ENCODE measurements at regions not wholly inside any gene's neighbourhood (a gene's known extent, or its start where the extent isn't known, plus 50 kb on each side); places are given as distances from the start of the nearest gene placed in this dataset.
"Not testable (repeated sequence)": the region's sequence is repeated elsewhere in the genome, so short reads cannot be mapped to it uniquely, and the experiment has no call there.

DNA sequence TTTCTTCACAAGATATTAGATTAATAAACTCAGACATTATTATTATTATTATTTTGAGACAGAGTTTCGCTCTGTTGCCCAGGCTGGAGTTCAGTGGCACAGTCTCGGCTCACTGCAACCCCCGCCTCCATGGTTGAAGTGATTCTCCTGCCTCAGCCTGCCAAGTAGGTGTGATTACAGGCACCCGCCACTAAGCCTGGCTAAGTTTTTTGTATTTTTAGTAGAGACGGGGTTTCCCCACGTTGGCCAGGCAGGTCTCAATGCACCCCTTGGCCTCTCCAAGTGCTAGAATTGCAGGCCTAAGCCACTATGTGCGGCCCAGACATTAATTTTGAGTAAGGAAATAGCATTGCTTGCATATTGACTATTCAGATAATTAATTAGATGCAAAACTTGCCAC lies 554.9 kb upstream of the LRFN5 start:
- DNase-seq, result no peak

DNA sequence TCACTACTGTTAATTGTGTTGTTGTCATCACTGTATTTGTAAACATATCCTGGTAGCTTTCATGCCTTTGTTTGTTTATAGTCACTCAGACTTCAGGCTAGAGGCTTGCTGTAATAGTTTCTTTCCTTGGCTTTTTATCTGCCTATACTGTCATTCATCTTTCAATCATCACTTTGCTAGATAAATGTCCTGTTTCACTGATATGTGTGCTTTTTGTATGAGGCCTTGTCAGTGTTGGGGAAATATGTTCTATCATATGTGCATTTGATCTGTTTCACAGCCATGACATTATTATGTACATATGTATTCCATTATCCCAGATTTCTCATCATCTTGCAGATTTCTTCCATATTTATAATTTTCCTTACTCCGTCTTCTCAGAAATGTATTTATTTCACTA lies 558.9 kb upstream of the LRFN5 start:
- DNase-seq, result no peak

- DNase-seq, result no peak
These were observed 569.3 kb upstream of the LRFN5 start for GRCh38 chr14:41037388-41037787.

DNA sequence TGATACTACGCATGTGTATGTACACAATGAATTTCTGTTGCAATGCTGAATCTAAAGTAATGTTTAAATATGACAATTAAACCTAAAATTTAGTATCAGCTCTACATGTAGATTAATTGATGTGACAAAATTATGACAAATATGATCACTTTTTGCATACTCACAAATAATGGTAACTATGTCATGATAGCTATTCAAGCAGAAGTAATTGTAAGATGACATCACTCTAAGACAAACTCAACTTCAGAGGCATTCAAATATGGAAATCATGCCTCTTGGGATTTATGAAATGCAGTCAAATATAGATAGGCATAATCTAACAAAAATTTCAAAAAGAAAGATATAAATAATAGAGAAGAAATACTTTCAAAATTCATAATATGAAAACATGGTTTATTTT lies 571.7 kb upstream of the LRFN5 start:
- no peak for DNase-seq

- DNase-seq, result no peak
These were observed 583.7 kb upstream of the LRFN5 start for GRCh38 chr14:41022932-41023331.

DNA sequence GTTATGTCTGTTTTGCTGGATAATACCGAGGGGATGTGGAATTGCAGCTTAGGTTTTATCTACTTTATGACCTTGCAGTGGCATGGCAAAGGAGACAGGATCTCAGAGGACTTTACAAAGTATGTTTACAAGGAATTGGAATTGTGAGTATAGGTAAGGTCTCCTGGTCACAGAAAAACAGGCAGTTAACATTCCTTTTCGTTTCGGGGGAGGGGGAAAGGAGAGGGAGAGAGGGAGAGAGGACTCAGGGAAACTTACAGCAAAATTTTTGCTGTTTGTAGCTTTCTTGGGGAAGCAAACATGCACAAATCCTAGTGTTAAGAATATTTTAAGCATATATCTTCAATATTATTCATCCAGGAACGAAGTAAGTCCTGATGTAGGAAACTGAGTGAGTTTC lies 590.5 kb upstream of the LRFN5 start:
- DNase-seq, result no peak

GRCh38 chr14:41000350-41000749 lies 606.3 kb upstream of the LRFN5 start:
- no peak for DNase-seq

DNA sequence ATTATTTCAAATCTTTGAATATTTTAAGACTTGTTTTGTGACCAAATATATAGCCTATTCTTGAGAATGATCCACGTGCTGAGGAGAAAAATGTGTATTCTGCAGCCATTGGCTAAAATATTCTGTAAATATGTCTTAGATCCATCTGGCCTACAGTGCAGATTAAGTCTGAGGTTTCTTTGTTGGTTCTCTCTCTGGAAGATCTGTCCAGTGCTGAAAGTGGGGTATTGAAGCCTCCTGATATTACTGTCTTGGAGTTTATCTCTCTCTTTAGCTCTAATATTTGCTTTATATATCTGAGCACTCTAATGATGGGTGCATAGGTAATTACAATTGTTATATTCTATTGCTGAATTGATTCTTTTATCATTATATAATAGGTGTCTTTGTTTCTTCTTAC lies 617.4 kb upstream of the LRFN5 start:
- no peak for DNase-seq

- DNase-seq, result no peak
These were observed 619.2 kb upstream of the LRFN5 start for GRCh38 chr14:40987481-40987880.

DNA sequence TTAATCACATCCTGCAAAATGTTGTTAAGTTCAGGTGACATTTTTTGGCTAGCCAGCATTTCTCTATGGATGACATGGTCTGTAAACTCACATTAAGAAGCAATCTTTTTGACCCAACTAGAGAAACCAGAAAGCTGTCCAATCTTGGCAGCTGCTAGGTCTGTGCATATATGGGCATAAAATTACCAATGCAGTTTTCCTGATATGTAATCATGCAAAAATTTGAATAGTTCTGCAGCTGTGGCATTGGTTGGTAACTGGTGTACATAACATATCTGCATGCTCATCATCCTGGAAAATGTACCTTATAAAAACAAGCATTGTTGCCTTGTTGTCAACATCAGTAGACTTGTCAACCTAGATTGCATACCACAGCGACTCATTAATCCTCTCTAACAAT lies 620.0 kb upstream of the LRFN5 start:
- DNase-seq, result no peak

GRCh38 chr14:40985584-40985983 lies 621.1 kb upstream of the LRFN5 start:
- no peak for DNase-seq

DNA sequence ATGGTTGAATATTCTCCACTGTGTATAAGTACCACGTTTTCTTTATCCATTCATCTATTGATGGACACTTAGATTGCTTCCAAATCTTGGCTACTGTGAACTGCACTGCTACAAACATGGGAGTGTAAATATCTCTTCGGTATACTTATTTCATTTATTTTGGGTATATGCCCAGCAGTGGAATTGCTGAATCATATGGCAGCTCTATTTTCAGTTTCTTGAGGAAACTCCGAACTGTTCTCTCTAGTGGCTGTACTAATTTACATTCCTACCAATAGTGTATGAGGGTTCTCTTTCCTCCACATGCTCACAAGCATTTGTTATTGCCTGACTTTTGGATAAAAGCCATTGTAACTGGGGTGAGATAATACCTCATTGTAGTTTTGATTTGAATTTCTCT lies 623.1 kb upstream of the LRFN5 start:
- no peak for DNase-seq

- no peak for DNase-seq
These were observed 625.4 kb upstream of the LRFN5 start for GRCh38 chr14:40981247-40981646.

DNA sequence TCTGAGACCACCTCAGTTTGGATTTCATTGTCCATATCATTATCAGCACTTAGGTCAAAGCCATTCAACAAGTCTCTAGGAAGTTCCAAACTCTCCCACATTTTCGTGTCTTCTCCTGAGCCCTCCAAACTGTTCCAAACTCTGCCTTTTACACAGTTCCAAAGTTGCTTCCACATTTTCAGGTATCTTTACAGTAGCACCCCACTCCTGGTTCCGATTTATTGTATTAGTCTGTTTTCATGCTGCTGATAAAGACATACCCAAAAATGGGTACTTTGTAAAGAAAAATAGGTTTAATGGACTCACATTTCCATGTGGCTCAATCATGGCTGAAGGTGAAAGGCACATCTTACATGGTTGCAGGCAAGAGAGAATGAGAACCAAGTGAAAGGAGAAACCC lies 646.4 kb upstream of the LRFN5 start:
- not testable (repeated sequence) for DNase-seq

GRCh38 chr14:40955131-40955505 lies 651.6 kb upstream of the LRFN5 start:
- DNase-seq, result no peak

DNA sequence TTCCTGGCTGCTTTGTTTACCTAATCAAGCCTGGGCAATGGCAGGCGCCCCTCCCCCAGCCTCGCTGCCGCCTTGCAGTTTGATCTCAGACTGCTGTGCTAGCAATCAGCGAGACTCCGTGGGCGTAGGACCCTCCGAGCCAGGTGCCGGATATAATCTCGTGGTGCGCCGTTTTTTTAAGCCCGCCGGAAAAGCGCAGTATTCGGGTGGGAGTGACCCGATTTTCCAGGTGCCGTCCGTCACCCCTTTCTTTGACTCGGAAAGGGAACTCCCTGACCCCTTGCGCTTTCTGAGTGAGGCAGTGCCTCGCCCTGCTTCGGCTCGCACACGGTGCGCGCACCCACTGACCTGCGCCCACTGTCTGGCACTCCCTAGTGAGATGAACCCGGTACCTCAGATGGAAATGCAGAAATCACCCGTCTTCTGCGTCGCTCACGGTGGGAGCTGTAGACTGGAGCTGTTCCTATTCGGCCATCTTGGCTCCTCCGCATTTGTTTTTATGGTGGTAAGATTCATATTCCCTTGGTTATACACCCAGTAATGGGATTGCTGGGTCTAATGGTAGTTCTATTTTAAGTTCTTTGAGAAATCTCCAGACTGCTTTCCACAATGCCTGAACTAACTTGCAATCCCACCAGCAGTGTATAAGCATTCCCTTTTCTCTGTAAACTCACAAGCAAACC lies 652.1 kb upstream of the LRFN5 start:
- DNase-seq, result not testable (repeated sequence)

GRCh38 chr14:40944521-40944920 lies 662.2 kb upstream of the LRFN5 start:
- DNase-seq, result no peak

GRCh38 chr14:40936861-40937260 lies 669.8 kb upstream of the LRFN5 start:
- no peak for DNase-seq

DNA sequence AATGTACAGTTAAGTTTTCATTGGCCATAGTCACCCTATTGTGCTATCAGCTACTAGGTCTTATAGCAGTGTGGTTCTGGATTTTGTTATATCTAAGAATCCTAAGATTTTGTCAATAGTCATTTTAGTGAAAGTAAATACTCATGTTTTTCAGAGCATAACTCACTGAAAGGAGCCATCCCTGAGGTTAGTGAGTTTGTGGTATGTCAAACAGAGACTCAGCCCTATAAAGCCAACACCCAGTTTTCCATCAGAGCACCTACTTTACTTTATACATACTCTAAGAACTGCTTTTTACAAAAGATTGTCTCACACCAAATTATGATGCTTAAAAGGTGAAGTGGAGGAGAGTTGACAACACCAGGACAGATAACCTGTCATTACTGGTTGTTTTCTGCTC lies 686.3 kb upstream of the LRFN5 start:
- DNase-seq, result no peak

- no peak for DNase-seq
These were observed 695.5 kb upstream of the LRFN5 start for GRCh38 chr14:40911141-40911540.

DNA sequence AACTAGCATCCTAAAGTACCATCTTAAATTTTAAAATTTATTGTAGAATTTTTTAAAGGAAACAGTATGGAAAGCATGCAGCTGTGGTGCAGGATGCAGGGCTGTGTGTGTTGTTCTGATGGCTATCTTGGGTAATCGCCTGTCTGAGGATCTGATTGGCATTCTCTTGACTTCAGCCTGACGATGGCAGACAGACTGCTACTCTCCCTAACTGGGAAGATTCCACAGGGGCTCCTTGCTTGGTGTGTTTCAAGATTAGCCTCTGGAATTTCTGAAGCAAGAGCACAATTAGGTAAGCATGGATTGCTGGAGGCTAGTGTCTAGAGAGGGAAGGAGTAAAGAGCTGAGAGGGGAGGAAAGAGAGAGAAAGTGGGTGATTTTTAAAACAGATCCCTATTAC lies 696.8 kb upstream of the LRFN5 start:
- no peak for DNase-seq

- DNase-seq, result no peak
These were observed 703.0 kb upstream of the LRFN5 start for GRCh38 chr14:40903709-40904108.

DNA sequence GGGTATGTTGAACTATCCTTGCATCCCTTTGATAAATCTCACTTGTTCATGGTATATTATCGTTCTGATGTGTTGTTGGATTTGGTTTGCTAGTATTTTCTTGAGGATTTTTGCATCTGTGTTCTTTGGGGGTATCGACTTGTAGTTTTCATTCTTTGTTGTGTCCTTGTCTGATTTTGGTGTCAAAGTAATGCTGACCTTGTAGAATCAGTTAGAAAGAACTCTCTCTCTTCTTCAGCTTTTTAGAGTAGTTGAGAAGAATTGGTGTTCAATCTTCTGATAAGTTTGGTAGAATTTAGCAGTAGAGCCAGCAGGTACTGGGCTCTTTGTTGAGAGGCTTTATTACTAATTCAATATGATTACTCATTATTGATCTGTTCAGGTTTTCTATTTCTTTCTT lies 707.2 kb upstream of the LRFN5 start:
- no peak for DNase-seq

- DNase-seq, result no peak
These were observed 711.8 kb upstream of the LRFN5 start for GRCh38 chr14:40894846-40895245.

DNA sequence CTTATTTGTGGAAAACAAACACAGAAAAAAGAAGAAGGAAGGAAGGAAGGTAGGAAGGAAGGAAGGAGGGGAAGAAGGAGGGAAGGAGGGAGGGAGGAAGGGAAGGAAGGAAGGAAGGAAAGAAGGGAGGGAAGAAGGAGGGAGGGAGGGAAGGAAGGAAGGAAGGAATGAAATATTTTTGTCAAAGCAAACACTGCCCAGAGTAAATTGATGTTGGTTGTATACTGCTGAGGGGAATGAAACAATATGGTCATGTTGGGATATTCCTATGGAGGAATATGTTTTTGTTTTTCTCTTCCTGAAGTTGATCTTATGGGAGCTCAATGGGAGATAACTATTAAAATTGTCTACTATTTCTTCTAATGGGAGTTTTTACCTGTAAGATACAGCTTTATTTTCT lies 717.5 kb upstream of the LRFN5 start:
- no peak for DNase-seq

DNA sequence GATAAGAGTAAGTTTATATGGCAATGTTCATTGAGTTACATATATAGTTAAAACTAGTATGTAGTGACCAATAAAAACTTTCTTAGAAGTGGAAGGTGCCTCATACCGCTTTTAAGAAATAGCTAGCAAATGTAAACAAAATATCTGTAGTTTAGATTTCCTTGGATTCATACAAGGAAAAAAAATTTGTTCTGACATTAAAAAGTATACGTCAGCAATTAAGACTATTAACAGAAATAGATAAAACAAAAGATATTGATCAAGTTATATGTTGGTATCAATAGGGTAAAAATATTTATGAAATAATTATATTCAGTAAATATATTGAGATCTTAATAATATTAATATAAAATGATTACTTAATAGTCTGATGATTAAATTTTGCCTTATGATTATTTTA lies 718.8 kb upstream of the LRFN5 start:
- no peak for DNase-seq

Measured in NCI-H524 treated with DMSO at 0.1 percent for 48 hours (cell line).